ENCODE measurements at regions not wholly inside any gene's neighbourhood (a gene's known extent, or its start where the extent isn't known, plus 50 kb on each side); places are given as distances from the start of the nearest gene placed in this dataset.

DNA sequence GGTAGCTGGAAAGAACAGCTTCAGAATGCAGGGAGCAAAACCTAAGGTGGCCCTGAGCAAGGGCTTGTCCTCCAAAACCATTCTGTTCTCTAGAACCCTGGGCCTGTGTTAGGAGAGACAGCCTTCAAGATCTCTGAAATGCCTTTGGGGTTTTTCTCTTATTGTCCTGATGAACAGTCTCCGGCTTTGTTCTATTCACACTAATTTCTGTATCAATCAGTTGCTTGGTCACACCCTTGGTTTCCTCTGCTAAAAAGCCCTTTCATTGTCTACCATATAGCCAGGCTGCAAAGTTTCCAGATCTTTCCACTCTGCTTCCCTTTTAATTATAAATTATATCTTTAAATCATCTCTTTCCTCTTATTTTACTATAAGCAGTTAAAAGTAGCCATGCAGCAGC lies 219.9 kb upstream of the ARID2 start:
- TF ChIP-seq CTCF (IDR thresholded peaks at IDR 0.05 in 4 of 5, conservative IDR thresholded peaks at IDR 0.05 in 1 of 5), result no peak
- no peak for TF ChIP-seq POLR2A (IDR thresholded peaks at IDR 0.05)
